Lung (tissue), 11 donors: ENCODE measurements at regions not wholly inside any gene's neighbourhood (a gene's known extent, or its start where the extent isn't known, plus 50 kb on each side); places are given as distances from the start of the nearest gene placed in this dataset.

Experiments
- ATAC-seq: fragments of 200-7000 bp; cut with Tn5 transposase; one replicate; pipeline ENCODE4 v1.9.1; 2020; ENCODE audit warnings: moderate number of reproducible peaks; ENCODE audit not compliant: insufficient read depth, low FRiP score
- DNase-seq, 3 donors: peaks; one replicate each; pipeline ENCODE4 v3.0.0-alpha.2; 2013 to 2017
- H3K27ac ChIP-seq, 2 donors: one replicate each; pipeline ENCODE4 v1.5.1; 2013; ENCODE audit warnings: mild to moderate bottlenecking in 2 of 2, moderate library complexity in 2 of 2, control low read depth in 1 of 2, inconsistent platforms in 1 of 2, low read depth in 1 of 2, low read length in 1 of 2
- H3K27me3 ChIP-seq, 3 donors: one replicate each; pipeline ENCODE4 v1.5.1; 2013; ENCODE audit warnings: low read length in 2 of 3; ENCODE audit not compliant: control insufficient read depth in 3 of 3, insufficient read depth in 3 of 3
- H3K36me3 ChIP-seq, 4 donors: one replicate each; pipeline ENCODE4 v1.5.1; 2013; ENCODE audit warnings: low read length in 4 of 4, mild to moderate bottlenecking in 1 of 4, moderate library complexity in 1 of 4; ENCODE audit not compliant: control insufficient read depth in 4 of 4, insufficient read depth in 4 of 4
- H3K4me1 ChIP-seq, 5 donors: one replicate each; pipeline ENCODE4 v1.5.1; 2013; ENCODE audit warnings: low read length in 5 of 5, mild to moderate bottlenecking in 2 of 5, moderate library complexity in 1 of 5; ENCODE audit not compliant: control insufficient read depth in 5 of 5, insufficient read depth in 5 of 5
- H3K4me3 ChIP-seq: one replicate; pipeline ENCODE4 v1.5.1; 2013; ENCODE audit warnings: mild to moderate bottlenecking, control low read depth, moderate library complexity
- H3K9ac ChIP-seq, 2 donors: one replicate each; pipeline ENCODE4 v1.5.1; 2013; ENCODE audit warnings: low read length in 2 of 2, control low read depth in 1 of 2; ENCODE audit not compliant: insufficient read depth in 1 of 2
- H3K9me3 ChIP-seq, 4 donors: one replicate each; pipeline ENCODE4 v1.5.1; 2013; ENCODE audit warnings: low read length in 3 of 4, mild to moderate bottlenecking in 1 of 4, moderate library complexity in 1 of 4; ENCODE audit not compliant: control insufficient read depth in 4 of 4, insufficient read depth in 3 of 4
- CTCF ChIP-seq: IDR thresholded peaks from 2 replicates; pipeline ENCODE4 v1.5.1; 2012; ENCODE audit warnings: mild to moderate bottlenecking; ENCODE audit errors: control extremely low read depth, extremely low read depth
- WGBS, 2 donors: extraction: QIAGEN DNeasy Blood & Tissue Kit; methylation state at CpG; one replicate each; pipeline ENCODE4 v1.1.7; 2013; 5-methylcytosine and 5-hydroxymethylcytosine counted together
- donor health status: control.
- donor health status: control.
- donor health status: Bipolar disorder and iron deficiency.
- donor health status: healthy.
- donor health status: DM: yes; HTN: yes; CAD: no.

GRCh38 chr13:34637636-34638035 is 304.4 kb upstream of the NBEA start:
- H3K27me3 ChIP-seq = no peaks in the 10 kb centered on the region
- no peak for TF ChIP-seq CTCF
- no peak overlapping the region for H3K9ac ChIP-seq
- no peak overlapping the region for H3K4me3 ChIP-seq
- H3K4me1 ChIP-seq = peaks cover 0 to 3% (median 0%) of the 10 kb centered on the region in 5 donors
- H3K27ac ChIP-seq = no peak overlapping the region
- no peak for ATAC-seq
- H3K9me3 ChIP-seq = peaks cover 0 to 2% (median 0%) of the 10 kb centered on the region in 4 donors
- DNase-seq = no peak
- H3K36me3 ChIP-seq = no peaks in the 10 kb centered on the region
- 80 to 87% methylated on average over 2 of the region's 2 CpGs for WGBS, 2 donors

GRCh38 chr13:34638897-34639296 is 303.2 kb upstream of the NBEA start:
- H3K4me1 ChIP-seq = peaks cover 0 to 3% (median 0%) of the 10 kb centered on the region in 5 donors
- H3K9me3 ChIP-seq = peaks cover 0 to 2% (median 0%) of the 10 kb centered on the region in 4 donors
- DNase-seq (no peak), ATAC-seq (no peak)
- H3K27ac ChIP-seq = no peak overlapping the region
- 75 to 90% methylated on average over 2 of the region's 2 CpGs for WGBS, 2 donors
- no peaks in the 10 kb centered on the region for H3K27me3 ChIP-seq
- no peak for TF ChIP-seq CTCF
- no peak overlapping the region for H3K4me3 ChIP-seq
- H3K36me3 ChIP-seq = no peaks in the 10 kb centered on the region
- H3K9ac ChIP-seq = no peak overlapping the region

- peak; percentile 82 for ATAC-seq
- DNase-seq = no peak
Measured at GRCh38 chr13:34640179-34640992, 301.7 kb upstream of the NBEA start.

More at GRCh38 chr13:34640179-34640992, 301.7 kb upstream of the NBEA start:
- Histone ChIP-seq H3K27ac (peak overlapping the region in 1 of 2 donors; percentile 39), H3K36me3 (no peaks in the 10 kb centered on the region), H3K4me1 (peaks cover 0 to 3% (median 0%) of the 10 kb centered on the region in 5 donors), H3K9ac (no peak overlapping the region), H3K9me3 (peaks cover 0 to 2% (median 0%) of the 10 kb centered on the region in 4 donors), H3K27me3 (no peaks in the 10 kb centered on the region), H3K4me3 (no peak overlapping the region)
- TF ChIP-seq CTCF = no peak
- 58 to 80% methylated on average over 9 of the region's 9 CpGs for WGBS, 2 donors
